Heart right ventricle (tissue), 16 donors: ENCODE measurements at regions not wholly inside any gene's neighbourhood (a gene's known extent, or its start where the extent isn't known, plus 50 kb on each side); places are given as distances from the start of the nearest gene placed in this dataset.

Experiments
- ATAC-seq, 8 donors: fragments of 200-7000 bp; cut with Tn5 transposase; one replicate each; pipeline ENCODE4 v1.9.1; 2020; ENCODE audit warnings: mild to moderate bottlenecking in 8 of 8, moderate library complexity in 8 of 8, moderate number of reproducible peaks in 1 of 8
- DNase-seq, 2 donors: peaks; one replicate each; pipeline ENCODE4 v3.0.0-alpha.2; 2020
- H3K27ac ChIP-seq, 10 donors: fragments of 200-600 bp; sonication (generic) in 2 of 10; one replicate each; pipeline versions ENCODE4 v1.5.0 to v1.8.0; 2020 to 2022; ENCODE audit warnings: mild to moderate bottlenecking in 3 of 10
- H3K27me3 ChIP-seq, 7 donors: fragments of 200-600 bp; one replicate each; pipeline ENCODE4 v1.8.0; 2021 to 2022; ENCODE audit warnings: mild to moderate bottlenecking in 2 of 7
- H3K36me3 ChIP-seq, 9 donors: fragments of 200-600 bp; sonication (generic) in 1 of 9; one replicate each; pipeline versions ENCODE4 v1.5.0 to v1.8.0; 2020 to 2022; ENCODE audit warnings: mild to moderate bottlenecking in 2 of 9
- H3K4me1 ChIP-seq, 9 donors: fragments of 200-600 bp; sonication (generic) in 1 of 9; one replicate each; pipeline versions ENCODE4 v1.5.0 to v1.8.0; 2020 to 2022; ENCODE audit warnings: mild to moderate bottlenecking in 4 of 9
- H3K4me3 ChIP-seq, 10 donors: fragments of 200-600 bp; sonication (generic) in 2 of 10; one replicate each; pipeline versions ENCODE4 v1.5.0 to v1.8.0; 2020 to 2022; ENCODE audit warnings: mild to moderate bottlenecking in 7 of 10, moderate library complexity in 2 of 10
- H3K9me3 ChIP-seq, 11 donors: fragments of 200-600 bp in 10 of 11; sonication (generic) in 2 of 11; one replicate each; pipeline versions ENCODE4 v1.5.0 to v1.8.0; 2013 to 2022; ENCODE audit warnings: mild to moderate bottlenecking in 2 of 11, control low read depth in 1 of 11, moderate library complexity in 1 of 11
- CTCF ChIP-seq, 9 donors: fragments of 200-600 bp; sonication (generic) in 2 of 9; IDR thresholded peaks; one replicate each; pipeline versions ENCODE4 v1.5.0 to v1.8.0; 2021 to 2022; ENCODE audit warnings: antibody characterized with exemption in 9 of 9, mild to moderate bottlenecking in 5 of 9, moderate library complexity in 1 of 9
- WGBS, 2 donors: extraction: QIAGEN DNeasy Blood & Tissue Kit; methylation state at CpG; one replicate each; pipeline ENCODE4 v1.1.7; 2013; ENCODE audit warnings: inconsistent platforms in 1 of 2; 5-methylcytosine and 5-hydroxymethylcytosine counted together
- intact Hi-C, 10 donors: fragments of 100-400 bp; cut with DNase I; formaldehyde crosslinking; loops; one replicate each; pipeline versions ENCODE4 v1.11.1 to v1.14.2; 2022
- donor health status: Arrhythmogenic right ventricular cardiomyopathy.
- donor health status: ischemic (EF 13 %, LVEDD 7.1; RV severe dilation, severe dysfunction).
- donor health status: healthy with polysubstance abuse.
- donor health status: DM: no; HTN: yes; CAD: no.
- donor health status: DM: no; HTN: no; CAD: no.
- donor health status: ischemic (EF 25% LVEDD 6.9; RV normal size, moderate dysfunction).
- donor health status: ischemic (EF 25% LVEDD 5.7; RV mildly dilated, moderate dysfunction).
- donor health status: healthy.
- donor health status: DM: yes; HTN: yes; CAD: no.
- donor health status: Ischemic cardiomyopathy.
- donor health status: ischemic (EF 35%, LVEDD 5.7; RV mildly dilated, moderate dysfunction).
- donor health status: nonischemic (EF 11% LVEDD 7.7; RV severe dilation, severe dysfunction).
- donor health status: DM: yes; HTN: yes; CAD: no.
- donor health status: PGD.
- donor health status: ischemic (EF 29% LVEDD 5.4; RV normal size, mild dysfunction).
- donor health status: nonischemic (EF 23%, LVEDD 6.1; RV moderate dilation, normal function).

- Histone ChIP-seq H3K27ac (no peak overlapping the region), H3K4me3 (no peak overlapping the region), H3K27me3 (peaks cover 0 to 16% (median 5%) of the 10 kb centered on the region in 7 donors), H3K9me3 (no peaks in the 10 kb centered on the region), H3K4me1 (peaks cover 0 to 4% (median 0%) of the 10 kb centered on the region in 9 donors), H3K36me3 (no peaks in the 10 kb centered on the region)
- no peak for DNase-seq
- no peak for TF ChIP-seq CTCF (IDR thresholded peaks at IDR 0.05)
- intact Hi-C loops = no loop called here
- ATAC-seq = no peak
- 98 to 99% methylated on average over 5 of the region's 5 CpGs for WGBS, 2 donors
Measured at GRCh38 chr2:235140801-235141081, 188.9 kb downstream of the SH3BP4 start.

- 90 to 91% methylated on average over 12 of the region's 12 CpGs for WGBS, 2 donors
Measured at GRCh38 chr2:235141411-235142128, 189.8 kb downstream of the SH3BP4 start.

GRCh38 chr2:235142601-235143000 is 190.8 kb downstream of the SH3BP4 start:
- ATAC-seq (no peak), DNase-seq (no peak)
- H3K27ac ChIP-seq = no peak overlapping the region
- peaks cover 0 to 27% (median 5%) of the 10 kb centered on the region in 7 donors for H3K27me3 ChIP-seq
- H3K9me3 ChIP-seq = no peaks in the 10 kb centered on the region
- TF ChIP-seq CTCF (IDR thresholded peaks at IDR 0.05) = no peak
- 67 to 71% methylated on average over 4 of the region's 4 CpGs for WGBS, 2 donors
- no peak overlapping the region for H3K4me3 ChIP-seq
- no peaks in the 10 kb centered on the region for H3K4me1 ChIP-seq
- intact Hi-C loops = no loop called here
- H3K36me3 ChIP-seq = no peaks in the 10 kb centered on the region

More at GRCh38 chr2:235141411-235142128, 189.8 kb downstream of the SH3BP4 start:
- Histone ChIP-seq H3K27ac (no peak overlapping the region), H3K4me3 (no peak overlapping the region), H3K9me3 (no peaks in the 10 kb centered on the region), H3K27me3 (peaks cover 0 to 22% (median 5%) of the 10 kb centered on the region in 7 donors), H3K36me3 (no peaks in the 10 kb centered on the region), H3K4me1 (no peaks in the 10 kb centered on the region)
- no peak for TF ChIP-seq CTCF (IDR thresholded peaks at IDR 0.05)
- no peak for ATAC-seq
- intact Hi-C loops = no loop called here
- DNase-seq = no peak

GRCh38 chr2:235143789-235144188 is 192.0 kb downstream of the SH3BP4 start:
- TF ChIP-seq CTCF (IDR thresholded peaks at IDR 0.05) = no peak
- Histone ChIP-seq H3K4me1 (no peaks in the 10 kb centered on the region), H3K9me3 (no peaks in the 10 kb centered on the region), H3K27me3 (peaks cover 0 to 30% (median 5%) of the 10 kb centered on the region in 7 donors), H3K27ac (no peak overlapping the region), H3K4me3 (no peak overlapping the region), H3K36me3 (no peaks in the 10 kb centered on the region)
- intact Hi-C loops = no loop called here
- DNase-seq = no peak
- ATAC-seq = no peak
- WGBS, 2 donors = 62 to 66% methylated on average over 2 of the region's 2 CpGs
